Body of pancreas (tissue), 4 donors: ENCODE measurements at regions not wholly inside any gene's neighbourhood (a gene's known extent, or its start where the extent isn't known, plus 50 kb on each side); places are given as distances from the start of the nearest gene placed in this dataset.

Experiments
- ATAC-seq: fragments of 150-250 bp; one replicate; pipeline ENCODE4 v1.9.1; 2016
- DNase-seq, 4 donors: peaks; one replicate each; pipeline ENCODE4 v3.0.0-alpha.2; 2019
- H3K27ac ChIP-seq, 4 donors: fragments of 200-600 bp; sonication (generic); 1 replicate in 3 of 4; 2 replicates in 1 of 4; pipeline versions ENCODE4 v1.5.1 to v1.6.1; 2016 to 2019; ENCODE audit warnings: mild to moderate bottlenecking in 1 of 4, mixed read lengths in 1 of 4, moderate library complexity in 1 of 4
- H3K27me3 ChIP-seq, 2 donors: fragments of 200-600 bp; sonication (generic); one replicate each; pipeline ENCODE4 v1.6.0; 2016; ENCODE audit warnings: mild to moderate bottlenecking in 1 of 2
- H3K36me3 ChIP-seq, 2 donors: fragments of 200-600 bp; sonication (generic); replicated peaks in 1 of 2; 2 replicates each; pipeline ENCODE4 v1.5.1; 2016; ENCODE audit warnings: low read depth in 2 of 2; ENCODE audit not compliant: insufficient read depth in 1 of 2
- H3K4me1 ChIP-seq: fragments of 200-600 bp; sonication (generic); one replicate; pipeline ENCODE4 v1.6.0; 2016
- H3K4me3 ChIP-seq, 2 donors: fragments of 200-600 bp; sonication (generic); 1 replicate in 1 of 2; 2 replicates in 1 of 2; pipeline ENCODE4 v1.5.1; 2016 to 2019
- H3K9me3 ChIP-seq, 3 donors: fragments of 200-600 bp; sonication (generic); 1 replicate in 2 of 3; 2 replicates in 1 of 3; pipeline ENCODE4 v1.5.1; 2016
- POLR2A ChIP-seq, 3 donors: fragments of 450-650 bp; IDR thresholded peaks; one replicate each; pipeline ENCODE4 v1.6.1; 2016; ENCODE audit warnings: antibody characterized with exemption in 3 of 3, mild to moderate bottlenecking in 2 of 3
- WGBS, 2 donors: methylation state at CpG; one replicate each; pipeline ENCODE4 v1.1.5; 2017; 5-methylcytosine and 5-hydroxymethylcytosine counted together
- intact Hi-C: fragments of 100-400 bp; cut with DNase I; formaldehyde crosslinking; loops from one replicate; pipeline ENCODE4 v1.15.1; 2023
- TF ChIP-seq, protein P1 (sequence below), 7 experiments: fragments of 450-650 bp in 4 of 7; fragments of 200-600 bp in 3 of 7; sonication (generic) in 3 of 7; IDR thresholded peaks; one replicate each; pipeline ENCODE4 v1.5.1; 2016 to 2019; ENCODE audit warnings: antibody characterized with exemption in 7 of 7

DNA sequence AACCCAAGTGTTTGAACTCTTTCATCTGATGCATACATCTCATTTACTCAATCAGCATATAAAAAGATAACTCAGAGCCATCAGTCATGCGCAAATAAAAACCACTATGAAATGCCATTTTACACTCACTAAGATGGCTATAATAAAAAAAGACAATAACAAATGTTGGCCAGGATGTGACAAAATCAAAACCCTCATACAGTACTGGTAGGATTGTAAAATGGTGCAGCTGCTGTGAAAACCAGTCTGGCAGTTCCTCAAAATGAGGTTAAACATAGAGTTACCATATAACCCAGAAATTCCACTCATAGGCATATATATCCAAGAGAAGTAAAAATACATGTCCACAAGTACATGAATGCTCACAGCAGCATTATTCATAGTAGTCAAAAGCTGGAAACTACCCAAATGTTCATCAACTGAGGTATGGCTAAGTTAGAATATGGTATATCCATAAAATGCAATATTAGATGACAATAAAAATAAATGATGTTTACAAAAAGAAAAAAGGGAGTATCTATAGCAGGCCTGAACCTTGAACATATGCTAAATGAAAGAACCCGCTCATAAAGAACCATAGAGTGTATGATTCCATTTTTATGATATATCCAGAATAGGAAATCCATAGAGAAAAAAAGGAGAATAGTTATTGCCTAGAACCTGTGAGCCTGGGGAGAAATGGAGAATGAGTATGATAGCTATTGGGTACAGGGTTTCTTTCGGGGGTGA, 265.1 kb downstream of the SIPA1L2 start:
- intact Hi-C loops, result no loop called here
- H3K27me3 ChIP-seq, result no peaks in the 10 kb centered on the region
- 94% methylated on average over 3 of the region's 3 CpGs for WGBS, 2 donors
- H3K4me3 ChIP-seq, result no peak overlapping the region
- ATAC-seq, result no peak
- no peak for DNase-seq
- H3K27ac ChIP-seq, result no peak overlapping the region
- H3K4me1 ChIP-seq, result no peaks in the 10 kb centered on the region
- H3K9me3 ChIP-seq, result no peaks in the 10 kb centered on the region
- no peak for TF ChIP-seq POLR2A (IDR thresholded peaks at IDR 0.05)
- no peaks in the 10 kb centered on the region for H3K36me3 ChIP-seq

DNA sequence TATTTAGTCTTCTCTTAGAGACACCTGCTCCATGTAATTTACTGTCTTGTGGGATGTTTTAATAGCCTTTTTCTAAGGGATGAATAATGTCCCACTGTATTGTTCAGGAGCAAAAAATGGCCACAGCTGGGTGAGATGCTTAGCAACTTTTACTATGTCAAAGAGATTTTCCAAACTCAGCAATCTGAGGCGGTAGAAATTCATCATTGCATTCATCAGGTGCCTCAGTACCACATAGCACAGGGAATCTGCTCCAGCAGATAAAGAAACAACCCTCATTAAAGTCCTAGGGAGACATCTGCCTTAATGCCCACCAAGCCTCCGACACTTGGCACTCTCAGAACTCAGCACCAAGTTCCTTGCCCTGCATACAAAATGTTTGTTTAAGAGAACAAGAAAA, 266.9 kb downstream of the SIPA1L2 start:
- Histone ChIP-seq H3K4me1 (no peaks in the 10 kb centered on the region), H3K4me3 (no peak overlapping the region), H3K27me3 (no peaks in the 10 kb centered on the region), H3K36me3 (no peaks in the 10 kb centered on the region), H3K9me3 (no peaks in the 10 kb centered on the region), H3K27ac (no peak overlapping the region)
- TF ChIP-seq POLR2A (IDR thresholded peaks at IDR 0.05), result no peak
- WGBS, 2 donors, result 71 to 91% methylated on average over 2 of the region's 2 CpGs
- ATAC-seq (no peak), DNase-seq (no peak)
- intact Hi-C loops, result no loop called here

DNA sequence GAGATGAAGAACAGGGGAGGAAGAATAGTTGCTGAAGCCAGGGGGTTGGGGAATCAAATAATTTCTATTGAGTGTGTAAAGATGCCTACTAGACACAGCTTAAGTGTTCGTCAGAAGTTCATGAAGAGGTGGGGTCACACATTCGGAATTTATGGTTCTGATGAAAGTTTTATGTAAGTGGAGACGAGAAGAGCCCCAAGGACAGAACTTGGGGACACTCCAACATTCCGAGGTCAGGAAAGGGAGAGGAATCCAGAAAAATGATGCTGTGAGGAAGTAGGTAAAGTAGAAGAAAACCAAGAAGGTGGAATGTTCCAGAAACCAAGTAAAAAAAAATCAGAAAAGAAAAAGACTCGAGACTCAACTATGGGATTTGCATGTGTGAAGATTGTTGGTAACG, 272.5 kb downstream of the SIPA1L2 start:
- intact Hi-C loops, result no loop called here
- DNase-seq, result no peak

DNA sequence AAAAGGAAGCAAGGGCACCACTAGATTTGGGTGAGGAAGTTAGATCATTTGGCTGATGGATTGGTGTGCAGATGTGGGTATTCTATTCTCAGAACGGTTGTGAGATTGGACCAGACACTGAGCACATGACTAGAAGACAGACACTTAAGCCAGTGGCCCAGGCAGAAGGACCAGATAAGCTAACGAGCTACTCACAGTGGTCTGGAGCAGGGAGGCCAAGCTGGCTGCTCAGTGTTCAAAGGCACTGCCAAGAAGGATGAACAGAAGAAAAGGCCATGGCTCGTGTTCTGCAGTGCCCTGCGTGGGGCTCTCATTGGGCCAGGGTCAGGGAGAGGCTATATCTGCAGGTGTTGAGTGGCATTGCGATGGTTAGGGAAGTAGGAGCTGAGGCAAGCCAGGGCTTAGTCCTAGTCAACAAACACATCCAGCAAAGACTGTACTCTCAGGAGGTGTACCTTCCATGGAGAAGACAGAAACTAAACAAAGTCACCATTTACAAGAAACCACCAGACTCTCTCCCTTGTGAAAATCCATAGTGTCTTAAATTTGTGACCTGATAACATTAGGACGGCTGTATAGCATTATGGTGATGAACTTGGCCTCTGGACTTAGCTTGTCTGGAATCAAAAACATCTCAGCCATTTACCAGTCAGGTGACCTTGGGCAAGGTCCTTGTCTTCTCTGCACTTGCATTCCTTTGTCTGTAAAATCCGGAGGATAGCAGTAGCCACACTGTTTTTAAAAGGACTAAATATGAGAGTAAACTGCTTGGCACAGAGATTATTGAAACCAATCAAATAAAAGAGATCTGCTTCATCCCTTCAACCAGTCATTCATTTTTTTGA, 274.5 kb downstream of the SIPA1L2 start:
- H3K9me3 ChIP-seq, result no peaks in the 10 kb centered on the region
- no peak overlapping the region for H3K27ac ChIP-seq
- no peak overlapping the region for H3K4me3 ChIP-seq
- no peaks in the 10 kb centered on the region for H3K36me3 ChIP-seq
- DNase-seq (no peak), ATAC-seq (no peak)
- WGBS, 2 donors, result 63 to 75% methylated on average over 7 of the region's 7 CpGs
- TF ChIP-seq POLR2A (IDR thresholded peaks at IDR 0.05), result no peak
- TF ChIP-seq, protein P1, sequence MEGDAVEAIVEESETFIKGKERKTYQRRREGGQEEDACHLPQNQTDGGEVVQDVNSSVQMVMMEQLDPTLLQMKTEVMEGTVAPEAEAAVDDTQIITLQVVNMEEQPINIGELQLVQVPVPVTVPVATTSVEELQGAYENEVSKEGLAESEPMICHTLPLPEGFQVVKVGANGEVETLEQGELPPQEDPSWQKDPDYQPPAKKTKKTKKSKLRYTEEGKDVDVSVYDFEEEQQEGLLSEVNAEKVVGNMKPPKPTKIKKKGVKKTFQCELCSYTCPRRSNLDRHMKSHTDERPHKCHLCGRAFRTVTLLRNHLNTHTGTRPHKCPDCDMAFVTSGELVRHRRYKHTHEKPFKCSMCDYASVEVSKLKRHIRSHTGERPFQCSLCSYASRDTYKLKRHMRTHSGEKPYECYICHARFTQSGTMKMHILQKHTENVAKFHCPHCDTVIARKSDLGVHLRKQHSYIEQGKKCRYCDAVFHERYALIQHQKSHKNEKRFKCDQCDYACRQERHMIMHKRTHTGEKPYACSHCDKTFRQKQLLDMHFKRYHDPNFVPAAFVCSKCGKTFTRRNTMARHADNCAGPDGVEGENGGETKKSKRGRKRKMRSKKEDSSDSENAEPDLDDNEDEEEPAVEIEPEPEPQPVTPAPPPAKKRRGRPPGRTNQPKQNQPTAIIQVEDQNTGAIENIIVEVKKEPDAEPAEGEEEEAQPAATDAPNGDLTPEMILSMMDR (IDR thresholded peaks at IDR 0.05), result no peak
- intact Hi-C loops, result no loop called here
- no peaks in the 10 kb centered on the region for H3K4me1 ChIP-seq
- H3K27me3 ChIP-seq, result no peaks in the 10 kb centered on the region

More for the DNA sequence above, 272.5 kb downstream of the SIPA1L2 start:
- H3K36me3 ChIP-seq, result no peaks in the 10 kb centered on the region
- H3K4me1 ChIP-seq, result no peaks in the 10 kb centered on the region
- no peaks in the 10 kb centered on the region for H3K9me3 ChIP-seq
- TF ChIP-seq POLR2A (IDR thresholded peaks at IDR 0.05), result no peak
- TF ChIP-seq, protein P1 (IDR thresholded peaks at IDR 0.05), result no peak
- no peaks in the 10 kb centered on the region for H3K27me3 ChIP-seq
- no peak for ATAC-seq
- H3K4me3 ChIP-seq, result no peak overlapping the region
- no peak overlapping the region for H3K27ac ChIP-seq
- 74 to 80% methylated on average over 6 of the region's 6 CpGs for WGBS, 2 donors

DNA sequence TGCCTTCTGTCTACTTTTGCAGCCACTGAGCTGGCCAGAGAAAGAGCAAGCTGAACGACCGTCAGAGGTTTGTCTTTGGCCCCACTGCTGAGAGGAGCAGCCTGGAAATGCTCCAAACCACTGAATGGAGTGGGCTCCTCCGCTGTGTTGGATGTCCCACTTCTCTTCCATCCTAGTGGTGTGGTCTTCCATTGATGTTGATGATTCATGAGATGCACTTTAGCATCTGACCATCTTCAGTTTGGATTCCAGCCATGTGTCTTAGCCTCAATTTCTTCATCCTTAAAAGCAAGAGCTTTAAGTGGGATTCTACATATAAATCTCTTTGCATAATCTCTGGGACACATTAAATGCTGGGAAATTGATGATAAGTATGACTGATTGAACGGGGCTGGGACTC, 276.9 kb downstream of the SIPA1L2 start:
- no peak for DNase-seq
- Histone ChIP-seq H3K9me3 (no peaks in the 10 kb centered on the region), H3K4me3 (no peak overlapping the region), H3K27ac (no peak overlapping the region), H3K27me3 (no peaks in the 10 kb centered on the region), H3K4me1 (no peaks in the 10 kb centered on the region), H3K36me3 (no peaks in the 10 kb centered on the region)
- intact Hi-C loops, result no loop called here
- no peak for ATAC-seq
- 67 to 81% methylated on average over 2 to 4 of the region's 4 CpGs for WGBS, 2 donors
- TF ChIP-seq, protein P1 (IDR thresholded peaks at IDR 0.05), result no peak
- TF ChIP-seq POLR2A (IDR thresholded peaks at IDR 0.05), result no peak
